ENCODE measurements at regions not wholly inside any gene's neighbourhood (a gene's known extent, or its start where the extent isn't known, plus 50 kb on each side); places are given as distances from the start of the nearest gene placed in this dataset.
"Not testable (repeated sequence)": the region's sequence is repeated elsewhere in the genome, so short reads cannot be mapped to it uniquely, and the experiment has no call there.

DNA sequence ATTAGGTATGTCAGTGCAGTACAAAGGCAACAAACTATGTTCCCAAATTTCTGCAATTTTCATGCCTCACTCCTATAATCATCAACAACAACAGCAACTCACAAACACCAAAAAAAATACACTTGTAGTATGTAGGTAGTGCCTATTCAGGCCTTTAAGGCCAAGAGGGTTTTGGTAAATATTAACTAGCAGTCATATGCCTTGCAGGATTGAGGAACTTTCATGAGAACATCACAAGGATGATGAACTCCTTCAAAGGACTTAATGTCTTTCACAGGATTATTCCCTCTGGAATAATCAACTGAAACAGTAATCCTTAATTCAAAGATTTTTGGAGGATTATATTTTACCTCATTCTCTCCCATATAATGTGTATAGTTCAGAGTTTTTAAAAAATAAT lies 293.8 kb downstream of the NOVA1 start:
- no peak for DNase-seq (ENCODE audit: low spot score)

DNA sequence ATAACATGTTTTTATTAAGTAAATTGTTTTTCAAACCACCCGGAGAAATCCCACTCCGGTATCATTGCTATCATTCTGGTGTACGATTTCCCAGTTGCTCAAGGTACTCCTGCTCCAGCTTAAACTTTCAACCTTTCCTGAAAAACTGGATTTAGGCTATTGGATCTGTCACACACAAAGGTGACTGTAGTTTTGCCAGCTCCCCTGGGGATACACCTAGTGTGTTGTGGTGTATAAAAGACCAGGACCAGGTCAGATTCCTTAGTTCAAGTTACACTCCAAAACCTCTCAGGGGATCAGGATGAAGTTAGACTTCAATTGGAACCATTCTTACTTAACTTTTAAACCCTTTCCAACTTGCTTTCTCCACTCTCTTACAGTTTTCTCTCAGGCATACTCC lies 303.9 kb downstream of the NOVA1 start:
- DNase-seq (ENCODE audit: low spot score) = no peak

DNA sequence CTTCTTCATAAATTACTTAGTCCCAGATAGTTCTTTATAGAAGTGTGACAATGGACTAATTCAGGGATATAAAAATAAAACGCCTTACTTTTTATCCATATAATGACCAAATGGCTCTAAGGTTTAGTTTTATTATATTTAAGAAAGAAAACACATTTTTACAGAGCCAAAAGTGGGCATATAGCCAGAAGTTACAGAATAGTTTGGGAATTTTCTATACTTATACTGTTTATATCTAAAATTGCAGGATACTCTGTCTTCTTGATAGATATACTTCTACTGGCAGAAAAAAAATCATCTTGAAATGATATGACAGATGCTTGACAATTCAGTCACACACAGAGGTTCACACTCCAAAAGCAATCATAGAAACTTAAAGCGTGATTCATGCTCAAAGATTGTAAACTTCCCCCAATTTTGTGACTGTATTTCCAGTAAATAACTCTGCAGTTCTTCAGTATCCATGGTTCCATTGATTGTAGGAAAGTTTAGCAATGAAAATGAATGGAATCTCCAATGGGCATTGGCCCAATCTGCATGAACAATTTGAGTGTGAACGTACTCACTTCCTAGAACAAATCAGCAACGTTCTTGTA lies 307.8 kb downstream of the NOVA1 start:
- DNase-seq (ENCODE audit: low spot score) = no peak

DNA sequence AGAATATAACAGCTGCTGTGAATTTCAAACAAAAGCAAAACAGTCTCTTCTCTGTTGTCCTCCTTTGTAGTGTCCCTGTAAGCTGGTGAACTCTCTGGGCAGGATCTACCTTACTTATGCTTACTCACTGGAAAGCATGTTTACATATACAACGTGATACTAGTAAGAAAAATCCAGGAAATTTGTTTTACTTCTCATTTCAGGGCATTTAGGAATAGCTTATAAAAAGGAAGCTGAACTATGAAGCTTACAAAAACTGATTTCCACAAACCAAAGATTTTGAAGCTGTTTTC lies 311.0 kb downstream of the NOVA1 start:
- no peak for DNase-seq (ENCODE audit: low spot score)

DNA sequence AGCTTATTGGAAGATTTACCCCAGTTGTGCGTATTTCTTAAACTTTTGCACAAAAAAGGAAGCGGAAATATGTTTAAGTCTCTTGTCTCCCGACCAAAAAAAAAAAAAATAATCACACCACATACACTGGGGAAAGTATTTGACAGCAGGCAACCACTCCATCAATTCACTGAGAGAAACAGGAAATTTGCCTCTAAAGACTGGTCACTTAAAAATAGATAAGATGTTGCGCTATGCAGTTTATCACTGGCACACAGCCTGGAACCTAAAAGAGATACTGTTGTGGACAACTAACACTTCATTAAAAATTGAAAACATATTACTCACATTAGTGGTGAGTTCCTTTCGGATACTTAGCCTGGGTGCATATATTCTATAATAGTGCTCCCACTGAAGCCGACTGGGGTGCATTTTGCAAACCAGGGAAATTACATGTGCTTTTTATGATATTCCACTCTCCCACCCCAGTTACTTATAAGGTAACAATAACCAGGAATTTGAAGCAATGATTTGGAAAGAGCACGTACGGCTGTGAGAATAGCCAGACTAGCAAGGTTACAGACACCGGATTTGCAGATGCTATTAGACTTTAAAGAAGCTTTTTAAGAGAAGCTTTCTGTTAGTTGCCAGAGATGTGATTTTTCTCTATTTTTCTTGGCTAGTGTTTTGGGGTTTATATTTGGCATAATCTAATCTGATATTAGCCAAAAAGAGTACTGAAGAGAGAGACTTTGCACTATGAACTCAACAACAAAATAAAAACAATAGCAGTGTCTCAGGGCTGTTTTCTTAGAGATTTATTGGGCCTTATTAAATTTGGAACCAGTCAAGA lies 311.5 kb downstream of the NOVA1 start:
- DNase-seq (ENCODE audit: low spot score) = no peak

DNA sequence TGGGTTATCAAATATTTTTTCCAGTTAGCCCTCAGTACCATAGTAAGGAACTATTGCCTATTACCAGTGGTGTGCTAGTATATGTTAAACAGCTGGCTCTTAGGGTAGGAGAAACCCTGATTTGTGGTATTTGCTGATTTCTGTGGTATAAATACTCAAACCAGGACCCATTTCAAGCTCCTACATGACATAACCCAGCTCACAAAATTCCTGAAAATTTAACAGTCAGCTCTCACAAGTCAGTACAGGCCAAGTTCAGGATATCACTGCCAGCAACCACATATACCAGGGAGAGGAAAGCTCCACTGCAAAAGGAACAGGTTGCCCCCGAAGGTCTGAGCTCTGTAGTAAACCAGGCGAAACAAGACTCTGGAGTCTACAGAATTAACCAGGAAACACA lies 315.3 kb downstream of the NOVA1 start:
- DNase-seq (ENCODE audit: low spot score) = no peak

DNA sequence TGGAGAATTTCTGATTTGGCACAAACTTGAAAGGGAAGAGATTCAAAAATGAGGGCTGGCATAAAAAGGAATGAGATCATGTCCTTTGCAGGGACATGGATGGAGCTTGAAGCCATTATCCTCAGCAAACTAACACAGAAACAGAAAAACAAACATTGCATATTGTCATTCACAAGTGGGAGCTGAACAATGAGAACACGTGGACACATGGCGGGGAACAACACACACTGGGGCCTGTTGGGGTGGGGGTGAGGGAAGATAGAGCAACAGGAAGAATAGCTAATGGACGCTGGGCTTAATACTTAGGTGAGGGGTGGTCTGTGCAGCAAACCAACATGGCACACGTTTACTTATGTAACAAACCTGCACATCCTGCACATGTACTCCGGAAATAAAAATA lies 315.8 kb downstream of the NOVA1 start:
- DNase-seq (ENCODE audit: low spot score) = not testable (repeated sequence)

DNA sequence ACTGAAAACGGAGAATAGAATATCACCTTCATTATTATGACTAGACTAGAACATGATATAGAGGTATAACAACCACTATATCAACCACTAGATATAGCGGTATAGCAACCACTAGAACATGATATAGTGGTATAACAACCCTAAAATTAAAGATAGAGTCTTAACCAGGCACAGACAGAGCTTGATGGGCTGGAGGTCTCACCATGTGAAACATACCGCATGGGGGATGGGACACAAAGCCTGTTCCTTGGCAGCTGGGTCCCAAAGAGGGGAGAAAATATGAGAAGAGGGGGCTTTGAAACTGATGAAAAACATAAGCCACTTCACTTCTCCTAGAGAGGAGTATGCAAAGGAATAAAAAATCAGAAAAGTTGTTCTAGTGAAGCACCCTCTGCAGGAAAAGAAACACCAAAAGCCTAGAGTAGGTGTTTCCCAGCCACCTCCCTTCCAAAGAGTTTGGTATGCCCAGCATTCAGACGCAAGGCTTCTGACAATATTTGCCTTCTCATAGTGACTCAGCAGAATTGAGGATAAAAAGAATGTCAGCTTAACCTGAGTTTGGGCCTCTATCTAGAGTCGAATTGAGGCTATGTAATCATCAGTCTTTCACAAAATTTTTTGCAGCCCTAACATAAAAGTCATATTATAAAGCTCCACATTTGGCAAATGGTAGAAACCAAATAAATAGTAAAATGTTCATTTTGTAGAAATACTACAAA lies 316.4 kb downstream of the NOVA1 start:
- DNase-seq (ENCODE audit: low spot score) = no peak

DNA sequence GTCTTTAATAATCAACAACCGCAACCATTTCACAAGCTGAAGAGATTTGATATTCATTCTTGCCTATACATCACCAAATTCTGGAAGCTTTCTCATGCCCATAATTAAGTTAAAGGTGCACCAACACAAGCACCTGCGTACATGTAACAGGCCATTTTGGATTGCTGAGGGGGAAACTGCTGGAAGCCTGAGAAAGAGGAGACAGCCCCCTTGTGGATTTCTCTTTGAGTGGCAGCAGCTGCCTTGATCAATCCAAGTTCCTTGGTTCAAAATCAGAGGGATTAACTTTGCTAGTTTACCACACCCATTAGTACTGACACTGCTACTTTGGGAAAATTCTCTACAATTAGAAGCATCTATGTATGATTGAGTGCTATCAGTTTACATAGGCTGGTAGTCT lies 321.1 kb downstream of the NOVA1 start:
- DNase-seq (ENCODE audit: low spot score) = peak; percentile 19

DNA sequence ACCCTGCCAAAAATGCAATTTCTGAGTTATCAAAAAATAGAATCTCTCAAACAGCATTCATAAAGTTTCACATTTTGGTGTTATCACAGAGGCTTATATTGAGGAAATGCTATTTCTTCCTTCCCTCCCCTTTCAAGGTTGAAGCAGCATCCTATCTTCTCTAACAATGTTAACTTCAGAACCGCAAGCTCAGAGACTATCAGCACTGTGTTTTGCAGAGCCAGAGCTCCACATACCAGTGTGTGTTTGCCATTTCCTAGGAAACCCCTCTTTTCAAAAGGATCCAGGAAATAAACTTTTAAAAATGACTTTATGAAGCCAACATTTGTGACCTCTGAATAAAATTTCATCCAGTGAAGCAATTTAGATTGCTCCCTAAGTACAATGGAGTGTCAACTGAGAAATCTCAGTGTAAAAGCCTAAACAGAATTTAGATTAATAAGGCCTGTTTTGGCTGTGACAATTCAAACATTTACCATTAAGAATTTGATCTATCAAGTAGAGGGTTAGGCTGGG lies 332.6 kb downstream of the NOVA1 start:
- no peak for DNase-seq (ENCODE audit: low spot score)

DNA sequence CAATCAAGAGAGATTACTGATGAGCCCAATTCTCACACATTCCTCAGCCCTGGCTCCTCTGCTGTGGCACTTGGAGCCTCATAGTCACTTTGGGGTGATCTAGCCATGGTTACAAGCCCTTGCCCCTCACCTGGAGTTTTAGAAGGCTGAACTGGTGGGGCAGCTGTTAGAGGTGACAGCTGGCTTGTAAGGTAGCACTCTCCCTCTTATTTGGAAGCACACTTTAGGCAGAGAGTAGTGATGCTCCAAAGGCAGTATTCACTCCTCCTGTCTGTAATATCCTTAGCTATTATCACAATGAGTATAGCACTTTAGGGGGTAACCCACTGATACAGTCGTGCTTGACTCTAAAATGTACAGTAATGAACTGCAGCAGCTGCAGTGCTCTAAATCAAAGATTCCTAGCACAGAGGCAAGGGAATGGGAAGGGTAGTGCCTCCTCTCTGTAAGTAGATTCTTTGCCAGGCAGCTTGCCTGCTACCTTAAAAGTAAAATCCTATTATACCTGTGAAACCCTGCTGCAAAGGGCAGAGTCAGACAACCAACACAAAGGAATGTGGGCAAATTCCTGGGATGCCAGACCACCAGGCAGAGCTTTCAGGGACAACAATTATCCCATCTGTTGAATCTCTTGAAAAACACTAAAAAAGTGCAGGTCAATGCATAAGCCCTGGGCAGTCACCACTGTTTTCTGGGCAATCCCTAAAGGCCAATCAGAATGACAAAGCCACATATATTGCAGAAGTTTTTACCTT lies 336.3 kb downstream of the NOVA1 start:
- no peak for DNase-seq (ENCODE audit: low spot score)

DNA sequence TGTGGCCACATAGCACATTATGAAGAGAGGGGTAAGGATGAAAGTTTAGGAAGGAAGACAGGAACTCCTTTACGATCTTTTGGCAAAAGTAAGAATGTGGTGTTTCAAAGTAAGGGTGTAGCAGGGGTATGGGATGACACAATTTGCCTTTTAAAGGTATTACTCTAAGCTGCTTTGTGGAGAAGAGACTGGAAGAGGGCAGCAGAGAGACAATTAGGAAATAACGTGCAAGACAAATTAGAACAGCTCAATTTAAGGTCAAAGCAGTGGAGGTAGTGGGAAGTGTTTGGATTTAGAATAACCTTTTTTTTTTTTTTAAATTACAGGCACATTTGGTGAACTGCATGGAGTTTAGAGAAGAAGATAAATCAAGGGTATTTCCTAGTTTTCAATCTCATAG lies 342.6 kb downstream of the NOVA1 start:
- peak; percentile 29 for DNase-seq (ENCODE audit: low spot score)

DNA sequence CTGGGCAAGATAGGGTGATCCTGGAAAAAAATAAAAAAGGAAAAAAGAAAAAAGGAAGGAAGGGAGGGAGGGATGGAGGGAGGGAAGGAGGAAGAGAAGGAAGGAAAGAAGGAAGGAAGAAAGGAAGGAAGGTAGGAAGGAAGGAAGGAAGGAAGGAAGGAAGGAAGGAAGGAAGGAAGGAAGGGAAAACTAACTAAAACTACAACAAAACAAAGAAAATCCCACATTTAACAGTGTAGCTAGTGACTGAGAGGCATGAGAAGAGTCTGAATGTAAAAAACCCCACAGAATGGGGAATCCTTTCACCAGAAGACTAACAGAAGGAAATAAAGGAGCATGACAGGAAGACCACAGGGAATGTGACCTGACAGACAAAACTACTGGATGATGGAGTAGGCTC lies 345.7 kb downstream of the NOVA1 start:
- DNase-seq (ENCODE audit: low spot score) = no peak

DNA sequence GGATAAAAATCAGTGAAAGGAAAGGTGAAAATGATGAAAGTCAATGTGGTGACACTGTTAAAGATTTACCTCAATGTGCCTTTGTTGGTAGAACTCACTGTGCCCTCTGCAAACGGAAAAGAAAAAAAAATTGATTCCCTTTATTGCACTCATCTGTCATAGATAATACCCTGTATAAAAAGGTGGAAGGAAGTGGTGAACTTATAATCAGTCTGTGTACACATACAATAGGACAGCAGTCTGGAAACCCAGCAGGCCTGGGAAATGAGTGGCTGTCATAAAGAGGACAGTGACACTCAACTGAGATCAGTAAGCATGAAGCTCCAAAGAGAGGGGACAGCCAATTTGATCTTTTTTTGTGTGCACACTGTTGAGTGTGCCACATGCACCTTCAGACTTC lies 364.7 kb downstream of the NOVA1 start:
- DNase-seq (ENCODE audit: low spot score) = no peak

DNA sequence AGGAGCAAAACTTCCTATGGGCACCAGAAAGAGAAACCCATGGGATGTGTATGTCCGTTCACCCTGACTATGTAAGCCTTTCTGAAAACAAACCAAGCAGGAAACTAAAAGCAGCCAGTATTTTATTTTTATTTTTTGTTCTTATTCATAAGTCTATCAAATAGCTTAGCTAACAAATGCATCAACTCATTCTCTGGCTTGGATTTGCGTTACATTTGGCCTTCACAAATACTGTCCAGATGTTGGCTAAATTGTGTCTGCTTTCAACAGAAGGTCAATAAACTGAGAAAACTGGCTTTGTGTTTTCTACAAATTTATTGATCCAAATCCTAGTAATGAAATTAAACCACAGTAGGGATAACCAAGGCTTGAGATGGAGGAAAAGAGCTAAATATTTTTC lies 379.0 kb downstream of the NOVA1 start:
- DNase-seq (ENCODE audit: low spot score) = no peak

DNA sequence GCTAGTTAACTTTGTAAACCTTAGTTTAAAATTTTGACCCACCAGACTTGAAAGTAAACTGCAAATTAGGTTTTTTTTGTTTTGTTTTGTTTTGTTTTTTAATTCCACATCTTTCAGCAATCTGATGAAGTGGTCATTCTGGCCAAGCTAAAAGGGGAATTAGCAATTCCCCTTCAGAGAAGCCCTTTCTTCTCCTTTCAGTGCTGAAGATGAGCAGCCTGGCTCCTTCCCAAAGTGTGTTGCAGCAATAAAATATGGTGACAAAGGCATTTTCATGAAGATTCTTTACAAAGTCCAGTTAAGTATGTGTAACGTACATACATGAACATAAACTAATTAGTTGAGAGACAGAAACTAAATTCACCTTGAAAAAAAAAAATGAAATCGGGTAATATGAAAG lies 380.1 kb downstream of the NOVA1 start:
- DNase-seq (ENCODE audit: low spot score) = no peak

DNA sequence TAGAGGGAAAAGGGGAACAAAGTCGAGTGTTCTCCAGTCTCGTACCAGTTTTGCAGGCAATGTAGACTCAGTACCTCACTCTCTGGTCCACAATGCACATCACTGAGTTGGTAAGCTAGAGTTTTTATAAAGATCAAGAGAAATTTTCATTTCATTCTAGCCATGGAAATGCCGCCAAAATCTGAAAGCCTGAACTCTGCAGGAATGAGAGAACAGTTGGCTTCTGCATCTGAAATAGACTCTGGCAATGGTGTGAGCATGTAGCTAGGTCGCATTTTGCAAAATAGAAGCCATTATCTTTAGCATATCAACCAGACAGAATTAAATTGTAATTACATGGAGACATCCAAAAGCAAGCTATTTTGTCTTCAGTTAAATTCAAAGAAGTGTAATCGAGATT lies 381.0 kb downstream of the NOVA1 start:
- peak; percentile 58 for DNase-seq (ENCODE audit: low spot score)

DNA sequence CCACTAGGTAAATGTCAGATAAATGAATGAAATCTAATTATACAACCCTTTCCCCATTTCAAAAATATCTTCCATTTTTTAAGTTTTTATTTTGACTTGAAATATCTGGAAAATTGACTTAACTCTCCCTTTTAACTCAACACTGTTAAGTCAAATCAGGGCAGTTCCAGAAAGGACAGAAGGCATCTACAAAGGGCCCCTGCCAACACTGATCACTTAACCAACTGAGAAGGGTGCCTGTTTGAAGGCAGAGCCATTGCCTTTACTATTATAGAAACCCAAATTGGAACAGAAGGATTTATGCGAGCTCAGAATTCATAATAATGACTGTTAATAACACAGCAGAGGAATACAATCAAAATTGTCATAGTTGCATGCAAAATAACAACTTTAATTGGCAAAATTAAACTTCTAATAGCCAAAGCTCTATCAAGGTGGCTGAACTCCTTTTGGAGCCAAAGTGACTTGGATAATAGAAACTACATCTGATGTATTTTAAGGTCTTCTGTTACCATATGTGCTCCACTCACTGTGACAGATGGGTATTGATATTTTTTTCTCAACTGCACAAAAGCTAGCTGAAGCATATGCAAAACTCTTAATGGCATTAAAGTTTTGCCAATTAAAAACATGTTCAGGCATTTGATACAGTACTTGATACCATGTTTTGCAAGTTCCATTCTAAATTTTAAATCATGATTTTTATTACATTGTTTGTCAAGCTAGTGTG lies 383.8 kb downstream of the NOVA1 start:
- peak; percentile 43 for DNase-seq (ENCODE audit: low spot score)

DNA sequence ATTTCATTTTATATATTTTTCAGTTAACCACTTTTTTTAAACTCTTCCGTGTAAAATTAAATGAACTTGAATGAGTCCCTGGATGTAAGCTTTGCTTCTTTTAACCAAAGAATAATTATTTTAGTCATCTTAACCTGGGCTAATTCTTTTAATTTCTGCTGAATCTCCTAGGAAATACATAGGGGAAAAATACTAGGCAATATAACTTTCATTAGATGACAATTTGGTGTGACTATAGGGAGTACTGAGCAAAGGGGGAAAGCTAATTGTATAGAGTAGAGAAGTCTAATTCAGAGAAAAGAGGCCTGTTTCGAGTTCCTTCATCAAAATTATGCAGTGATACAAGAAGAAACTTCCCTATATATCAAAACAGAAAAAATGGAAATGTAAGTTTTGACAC lies 388.1 kb downstream of the NOVA1 start:
- DNase-seq (ENCODE audit: low spot score) = no peak

DNA sequence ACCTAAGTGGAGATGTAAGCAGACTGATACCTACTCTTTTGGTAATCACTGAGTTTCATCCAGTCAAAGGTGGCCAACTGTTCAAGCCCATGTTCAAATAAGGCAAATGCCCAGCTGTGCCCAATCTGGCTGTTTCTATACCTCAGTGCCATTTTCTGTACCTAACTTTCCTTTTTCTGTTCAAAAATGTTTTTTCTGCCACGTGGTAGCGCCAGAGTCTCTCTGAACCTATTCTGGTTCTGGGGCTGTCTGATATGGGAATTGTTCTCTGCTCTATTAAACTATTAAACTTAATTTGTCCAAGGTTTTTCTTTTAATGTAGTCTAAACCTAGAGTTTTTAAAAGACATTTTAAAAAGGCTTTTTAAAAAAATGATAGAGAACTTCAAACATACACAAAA lies 391.2 kb downstream of the NOVA1 start:
- no peak for DNase-seq (ENCODE audit: low spot score)

DNA sequence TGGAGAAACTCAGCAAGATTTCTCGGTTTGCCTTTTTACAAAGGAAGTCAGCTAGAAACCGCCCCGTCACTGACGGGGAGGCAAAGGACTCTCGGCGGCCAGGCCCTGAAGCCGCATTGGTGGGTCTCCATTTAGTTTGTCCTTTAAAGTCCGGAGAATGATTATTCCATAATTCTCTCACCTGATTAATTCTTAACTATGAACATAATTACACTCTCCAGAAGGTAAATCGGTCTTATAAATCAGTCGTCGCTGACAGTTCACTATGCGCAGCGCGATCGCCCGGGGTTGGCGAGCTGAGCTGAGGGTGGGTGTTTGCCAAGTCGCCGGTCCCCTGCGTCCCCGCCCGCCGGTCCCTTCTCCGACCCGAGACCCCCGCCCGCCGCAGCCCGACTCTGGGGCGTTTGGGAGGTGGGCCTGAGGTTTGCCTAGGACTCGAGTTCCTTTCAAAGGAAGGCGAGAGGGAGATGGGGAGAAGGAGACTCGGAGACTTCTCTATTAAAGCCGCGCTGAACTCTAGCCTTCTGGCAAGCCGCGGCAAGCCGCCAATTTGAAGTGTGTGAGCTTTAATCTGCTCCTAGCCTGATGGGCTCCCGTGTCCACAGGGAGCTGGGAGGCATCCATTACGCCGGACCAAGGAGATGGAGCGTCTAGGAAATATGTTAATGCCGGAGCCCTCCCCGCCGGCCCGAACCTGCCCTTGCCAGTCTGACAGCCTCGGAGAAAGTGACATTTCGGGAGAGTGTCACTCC lies 392.9 kb downstream of the NOVA1 start:
- peak; percentile 80 for DNase-seq (ENCODE audit: low spot score)

Measured in cerebellar cortex (tissue), 1 donor.